GM10248 (cell line): ENCODE measurements at regions not wholly inside any gene's neighbourhood (a gene's known extent, or its start where the extent isn't known, plus 50 kb on each side); places are given as distances from the start of the nearest gene placed in this dataset.

Experiments used
- CTCF ChIA-PET: fragments of 300-600 bp; sonication (Branson Sonifier 250); formaldehyde crosslinking; extraction: SDS; loops from one replicate; lab custom pipeline; 2021; ENCODE audit warnings: antibody characterized with exemption; lab: Yijun Ruan, JAX
- POLR2A ChIA-PET: fragments of 350-650 bp; sonication (Branson Sonifier 250); formaldehyde crosslinking; extraction: SDS; loops from one replicate; lab custom pipeline; 2020; ENCODE audit warnings: antibody characterized with exemption; lab: Yijun Ruan, JAX
- DNase-seq: peaks from one replicate; pipeline ENCODE4 v3.0.0; 2012; ENCODE audit errors: extremely low spot score
- CTCF ChIP-seq: IDR thresholded peaks from 2 replicates; pipeline ENCODE4 v1.5.1; 2012; ENCODE audit warnings: mild to moderate bottlenecking, low read depth; ENCODE audit errors: extremely low read depth, missing control alignments, control extremely low read depth

- no peak for DNase-seq
- ChIA-PET CTCF (interaction anchor here (1.1 to 1.3 kb wide), 3 partner anchors 9 to 12 kb away, joined by 3 to 5 read pairs (median 4); no protein-coding TSS in a partner anchor), POLR2A (no interaction called here)
- no peak for TF ChIP-seq CTCF
These were observed 451.2 kb upstream of the DCN start for GRCh38 chr12:91633734-91634357.

GRCh38 chr12:91633206-91633605 is 450.6 kb upstream of the DCN start:
- ChIA-PET POLR2A (no interaction called here), CTCF (no interaction called here)
- no peak for TF ChIP-seq CTCF
- DNase-seq = no peak

- POLR2A ChIA-PET = no interaction called here
- TF ChIP-seq CTCF = no peak
- CTCF ChIA-PET = no interaction called here
- DNase-seq = no peak
These were observed 449.6 kb upstream of the DCN start for GRCh38 chr12:91632042-91632786.

GRCh38 chr12:91630596-91631293 is 448.1 kb upstream of the DCN start:
- ChIA-PET CTCF (interaction anchor here (1.0 kb wide), 1 partner anchor 8 kb away, joined by 3 read pairs; no protein-coding TSS in a partner anchor), POLR2A (no interaction called here)
- no peak for TF ChIP-seq CTCF
- DNase-seq = no peak

- no peak for TF ChIP-seq CTCF
- POLR2A ChIA-PET = no interaction called here
- CTCF ChIA-PET = no interaction called here
- no peak for DNase-seq
These were observed 447.5 kb upstream of the DCN start for GRCh38 chr12:91630083-91630482.

- TF ChIP-seq CTCF = no peak
- POLR2A ChIA-PET = no interaction called here
- no peak for DNase-seq
- CTCF ChIA-PET = no interaction called here
These were observed 446.8 kb upstream of the DCN start for GRCh38 chr12:91629440-91629839.
